ENCODE measurements at regions not wholly inside any gene's neighbourhood (a gene's known extent, or its start where the extent isn't known, plus 50 kb on each side); places are given as distances from the start of the nearest gene placed in this dataset.

DNA sequence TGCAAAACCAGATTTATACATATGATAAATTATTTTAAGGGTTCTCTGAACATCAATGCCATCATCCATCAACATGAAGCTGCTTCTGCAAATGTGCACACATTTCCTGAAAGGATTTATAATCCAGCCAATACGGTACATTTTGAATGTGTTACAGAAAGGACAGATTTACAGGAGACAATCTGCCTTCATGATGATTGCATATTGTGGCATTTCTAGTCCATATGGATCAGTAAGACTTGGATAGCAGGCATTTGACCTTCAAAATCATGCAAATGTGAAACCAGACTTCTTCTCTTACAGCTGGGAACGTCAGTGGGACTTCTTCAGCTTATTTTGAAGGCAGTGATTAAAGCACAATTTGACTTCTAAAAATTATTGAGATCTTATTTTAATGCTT, 217.3 kb upstream of the GK2 start:
- TF ChIP-seq, protein P1, sequence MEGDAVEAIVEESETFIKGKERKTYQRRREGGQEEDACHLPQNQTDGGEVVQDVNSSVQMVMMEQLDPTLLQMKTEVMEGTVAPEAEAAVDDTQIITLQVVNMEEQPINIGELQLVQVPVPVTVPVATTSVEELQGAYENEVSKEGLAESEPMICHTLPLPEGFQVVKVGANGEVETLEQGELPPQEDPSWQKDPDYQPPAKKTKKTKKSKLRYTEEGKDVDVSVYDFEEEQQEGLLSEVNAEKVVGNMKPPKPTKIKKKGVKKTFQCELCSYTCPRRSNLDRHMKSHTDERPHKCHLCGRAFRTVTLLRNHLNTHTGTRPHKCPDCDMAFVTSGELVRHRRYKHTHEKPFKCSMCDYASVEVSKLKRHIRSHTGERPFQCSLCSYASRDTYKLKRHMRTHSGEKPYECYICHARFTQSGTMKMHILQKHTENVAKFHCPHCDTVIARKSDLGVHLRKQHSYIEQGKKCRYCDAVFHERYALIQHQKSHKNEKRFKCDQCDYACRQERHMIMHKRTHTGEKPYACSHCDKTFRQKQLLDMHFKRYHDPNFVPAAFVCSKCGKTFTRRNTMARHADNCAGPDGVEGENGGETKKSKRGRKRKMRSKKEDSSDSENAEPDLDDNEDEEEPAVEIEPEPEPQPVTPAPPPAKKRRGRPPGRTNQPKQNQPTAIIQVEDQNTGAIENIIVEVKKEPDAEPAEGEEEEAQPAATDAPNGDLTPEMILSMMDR (IDR thresholded peaks at IDR 0.05) = no peak
- TF ChIP-seq POLR2A (IDR thresholded peaks at IDR 0.05) (no peak), POLR2AphosphoS5 (IDR thresholded peaks at IDR 0.05) (no peak)

Measured in sigmoid colon (tissue), 4 donors.